HepG2 (cell line): ENCODE measurements at regions not wholly inside any gene's neighbourhood (a gene's known extent, or its start where the extent isn't known, plus 50 kb on each side); places are given as distances from the start of the nearest gene placed in this dataset.

ENCODE experiments used
- ATAC-seq: fragments of 200-7000 bp; cut with Tn5 transposase; 3 replicates; pipeline ENCODE4 v1.9.1; 2020; ENCODE audit warnings: mild to moderate bottlenecking, moderate library complexity
- BruUV-seq: library from RNA; stranded (reverse); fragments of 400-500 nt; replicated peaks from 2 replicates; lab custom pipeline; 2021; lab: Mats Ljungman, UMichigan
- CTCF ChIA-PET: fragments of 300-600 bp; formaldehyde crosslinking; extraction: SDS; loops from one replicate; lab custom pipeline; 2021; ENCODE audit warnings: low total read pairs, inconsistent platforms, low intra/inter-chr PET ratio; lab: Yijun Ruan, JAX
- POLR2A ChIA-PET: fragments of 350-600 bp; sonication (Branson Sonifier 250); formaldehyde crosslinking; loops from one replicate; lab custom pipeline; 2020; ENCODE audit warnings: antibody characterized with exemption, inconsistent platforms; lab: Yijun Ruan, JAX
- DNase-seq: peaks from one replicate; pipeline ENCODE4 v3.0.0-alpha.2; 2015; ENCODE audit warnings: low spot score
- FAIRE-seq: peaks from 3 replicates; lab custom pipeline; 2011; peaks lifted over from hg19 to GRCh38; lab: Jason Lieb, UNC
- H2AFZ ChIP-seq: one replicate; pipeline ENCODE4 v1.6.1; 2011; ENCODE audit warnings: low read length, inconsistent platforms
- H3K27ac ChIP-seq: fragments of 300-600 bp; 3 replicates; pipeline ENCODE4 v1.8.0; 2011; ENCODE audit warnings: mixed run types, mild to moderate bottlenecking, mixed read lengths, low read length, inconsistent platforms; ENCODE audit not compliant: insufficient read depth; ENCODE audit errors: extremely low read length
- H3K27me3 ChIP-seq, 2 experiments: fragments of 200-600 bp in 1 of 2; 2 replicates in 1 of 2; 3 replicates in 1 of 2; pipeline versions ENCODE4 v1.6.0 to v1.8.0; 2011; ENCODE audit warnings: low read length in 2 of 2, mild to moderate bottlenecking in 2 of 2, moderate library complexity in 2 of 2, inconsistent platforms in 1 of 2; ENCODE audit not compliant: insufficient read depth in 2 of 2, control insufficient read depth in 1 of 2
- H3K36me3 ChIP-seq, 2 experiments: fragments of 200-600 bp in 1 of 2; replicated peaks in 1 of 2; 2 replicates in 1 of 2; 3 replicates in 1 of 2; pipeline versions ENCODE4 v1.5.1 to v1.8.0; 2011; ENCODE audit warnings: low read length in 2 of 2, inconsistent platforms in 1 of 2; ENCODE audit not compliant: insufficient read depth in 2 of 2, control insufficient read depth in 1 of 2
- H3K4me1 ChIP-seq: 2 replicates; pipeline ENCODE4 v1.5.1; 2012; ENCODE audit warnings: low read length, inconsistent platforms; ENCODE audit not compliant: insufficient read depth
- H3K4me2 ChIP-seq: 2 replicates; pipeline ENCODE4 v1.6.0; 2011; ENCODE audit warnings: low read depth, low read length, inconsistent platforms
- H3K4me3 ChIP-seq, 3 experiments: fragments of 200-600 bp in 1 of 3; sonication (generic), shearing (Covaris generic) in 1 of 3; replicated peaks in 1 of 3; 2 replicates each; pipeline ENCODE4 v1.5.1; 2011 to 2016; ENCODE audit warnings: low read length in 3 of 3, inconsistent platforms in 2 of 3, low read depth in 2 of 3, mild to moderate bottlenecking in 2 of 3, control low read depth in 1 of 3, mixed read lengths in 1 of 3; ENCODE audit not compliant: insufficient read depth in 1 of 3
- H3K79me2 ChIP-seq: one replicate; pipeline ENCODE4 v1.6.1; 2011; ENCODE audit warnings: low read length, inconsistent platforms; ENCODE audit not compliant: insufficient read depth
- H3K9ac ChIP-seq: 2 replicates; pipeline ENCODE4 v1.6.0; 2011; ENCODE audit warnings: mild to moderate bottlenecking, low read depth, low read length, inconsistent platforms; ENCODE audit not compliant: insufficient read depth
- H3K9me3 ChIP-seq: 2 replicates; pipeline ENCODE4 v1.5.1; 2012; ENCODE audit warnings: mild to moderate bottlenecking, low read length
- H4K20me1 ChIP-seq: 2 replicates; pipeline ENCODE4 v1.6.0; 2011; ENCODE audit warnings: inconsistent platforms, mild to moderate bottlenecking, low read length, moderate library complexity; ENCODE audit not compliant: insufficient read depth
- CBX5 ChIP-seq: sonication (generic); formaldehyde crosslinking; IDR thresholded peaks from 2 replicates; pipeline ENCODE4 v1.4.0; 2020; ENCODE audit warnings: missing genetic modification reagents, borderline replicate concordance
- CEBPG ChIP-seq: IDR thresholded peaks from 2 replicates; pipeline ENCODE4 v1.6.1; 2016
- FOXK2 ChIP-seq: fragments of 450-650 bp; IDR thresholded peaks from 2 replicates; pipeline ENCODE4 v1.6.1; 2016
- HOXA3 ChIP-seq: sonication (generic); formaldehyde crosslinking; IDR thresholded peaks from 2 replicates; pipeline ENCODE4 v1.5.0; 2020; ENCODE audit warnings: missing genetic modification reagents
- MED8 ChIP-seq: sonication (generic); formaldehyde crosslinking; IDR thresholded peaks from 2 replicates; pipeline ENCODE4 v1.8.1; 2023; ENCODE audit warnings: mild to moderate bottlenecking, missing genetic modification reagents; ENCODE audit not compliant: insufficient replicate concordance
- MIER3 ChIP-seq: IDR thresholded peaks from 2 replicates; pipeline ENCODE4 v1.6.1; 2016; ENCODE audit warnings: missing compliant biosample characterization, borderline replicate concordance
- NFYB ChIP-seq: sonication (generic); formaldehyde crosslinking; IDR thresholded peaks from 2 replicates; pipeline ENCODE4 v1.4.0; 2020; ENCODE audit warnings: missing genetic modification reagents
- ZBTB44 ChIP-seq: sonication (generic); formaldehyde crosslinking; IDR thresholded peaks from 2 replicates; pipeline ENCODE4 v1.4.0; 2020; ENCODE audit warnings: missing genetic modification reagents
- WGBS: methylation state at CpG from one replicate; pipeline ENCODE4 v1.1.6; 2017; ENCODE audit warnings: low lambda C conversion rate; 5-methylcytosine and 5-hydroxymethylcytosine counted together
- in situ Hi-C: cut with HindIII; loops from 2 replicates; pipeline ENCODE4 v1.10.0; 2017; ENCODE audit warnings: low pct_unique_long_range_greater_than_20kb; ENCODE audit not compliant: extremely low pct_ligation_motif_present
- intact Hi-C: fragments of 100-400 bp; cut with micrococcal nuclease; formaldehyde crosslinking; loops from one replicate; pipeline ENCODE4 v1.10.0; 2022; ENCODE audit not compliant: unreplicated experiment

- 10% methylated on average over 4 of the region's 4 CpGs for WGBS
Observed at GRCh38 chr12:111203446-111203845, 165.4 kb downstream of the PHETA1 start.

GRCh38 chr12:111202237-111202915 lies 166.5 kb downstream of the PHETA1 start:
- in situ Hi-C loops, result no loop called here
- intact Hi-C loops, result no loop called here
- WGBS, result 15% methylated on average over 15 of the region's 17 CpGs
- no peak for TF ChIP-seq MIER3 (CRISPR knock-in tag)
- TF ChIP-seq HOXA3 (CRISPR knock-in tag), result no peak
- no peak for TF ChIP-seq CEBPG (CRISPR knock-in tag)
- no peak for TF ChIP-seq FOXK2
- TF ChIP-seq, all 625 proteins: peak for 0
- Histone ChIP-seq H3K4me1 (no peaks in the 10 kb centered on the region), H3K9ac (no peak overlapping the region), H3K79me2 (no peaks in the 10 kb centered on the region), H3K4me2 (no peak overlapping the region), H3K9me3 (no peaks in the 10 kb centered on the region), H2AFZ (no peak overlapping the region), H3K36me3 (no peaks in the 10 kb centered on the region), H4K20me1 (no peaks in the 10 kb centered on the region), H3K27me3 (peaks cover 6 to 25% of the 10 kb centered on the region in 2 experiments; a peak in 3 of 5 replicates), H3K27ac (no peak overlapping the region), H3K4me3 (no peak overlapping the region)
- BruUV-seq, result no TSS peak
- FAIRE-seq, result no peak
- DNase-seq, result no peak
- POLR2A ChIA-PET, result no interaction called here
- CTCF ChIA-PET, result no interaction called here
- no peak for ATAC-seq

More at GRCh38 chr12:111203446-111203845, 165.4 kb downstream of the PHETA1 start:
- no peak overlapping the region for H3K4me2 ChIP-seq
- no peak overlapping the region for H3K9ac ChIP-seq
- H3K36me3 ChIP-seq, result no peaks in the 10 kb centered on the region
- H2AFZ ChIP-seq, result no peak overlapping the region
- no peaks in the 10 kb centered on the region for H3K79me2 ChIP-seq
- no peaks in the 10 kb centered on the region for H3K4me1 ChIP-seq
- in situ Hi-C loops, result no loop called here
- no peak overlapping the region for H3K27ac ChIP-seq
- no peak overlapping the region for H3K4me3 ChIP-seq
- CTCF ChIA-PET, result no interaction called here
- no peak for FAIRE-seq
- H3K9me3 ChIP-seq, result no peaks in the 10 kb centered on the region
- DNase-seq, result no peak
- ATAC-seq, result no peak
- no TSS peak for BruUV-seq
- H4K20me1 ChIP-seq, result no peaks in the 10 kb centered on the region
- TF ChIP-seq MED8 (CRISPR knock-in tag), result no peak
- TF ChIP-seq CBX5 (CRISPR knock-in tag), result no peak
- TF ChIP-seq NFYB (CRISPR knock-in tag), result no peak
- TF ChIP-seq ZBTB44 (CRISPR knock-in tag), result no peak
- TF ChIP-seq, all 625 proteins: peak for 0
- intact Hi-C loops, result no loop called here
- H3K27me3 ChIP-seq, result peaks cover 6 to 24% of the 10 kb centered on the region in 2 experiments; a peak in 3 of 5 replicates
- POLR2A ChIA-PET, result no interaction called here
